ENCODE measurements at regions not wholly inside any gene's neighbourhood (a gene's known extent, or its start where the extent isn't known, plus 50 kb on each side); places are given as distances from the start of the nearest gene placed in this dataset.

- DNase-seq: no peak
Observed at GRCh38 chr10:110416776-110417711, 80.7 kb upstream of the DUSP5 start.

GRCh38 chr10:110418218-110418617 is 79.5 kb upstream of the DUSP5 start:
- no peak for DNase-seq

GRCh38 chr10:110419265-110419664 is 78.4 kb upstream of the DUSP5 start:
- no peak for DNase-seq

GRCh38 chr10:110420401-110421193 is 77.1 kb upstream of the DUSP5 start:
- no peak for DNase-seq

GRCh38 chr10:110421512-110422138 is 76.1 kb upstream of the DUSP5 start:
- no peak for DNase-seq

- no peak for DNase-seq
Observed at GRCh38 chr10:110422548-110422947, 75.2 kb upstream of the DUSP5 start.

- no peak for DNase-seq
Observed at GRCh38 chr10:110423650-110424049, 74.1 kb upstream of the DUSP5 start.

GRCh38 chr10:110425684-110426293 is 71.9 kb upstream of the DUSP5 start:
- DNase-seq: no peak

- no peak for DNase-seq
Observed at GRCh38 chr10:110426294-110427181, 71.2 kb upstream of the DUSP5 start.

- no peak for DNase-seq
Observed at GRCh38 chr10:110429301-110429700, 68.4 kb upstream of the DUSP5 start.

GRCh38 chr10:110430340-110431273 is 67.1 kb upstream of the DUSP5 start:
- no peak for DNase-seq

GRCh38 chr10:110431659-110432058 is 66.0 kb upstream of the DUSP5 start:
- no peak for DNase-seq

- DNase-seq: no peak
Observed at GRCh38 chr10:110432084-110432483, 65.6 kb upstream of the DUSP5 start.

- no peak for DNase-seq
Observed at GRCh38 chr10:110432814-110433565, 64.7 kb upstream of the DUSP5 start.

- DNase-seq: no peak
Observed at GRCh38 chr10:110433740-110434139, 64.0 kb upstream of the DUSP5 start.

- no peak for DNase-seq
Observed at GRCh38 chr10:110434489-110435096, 63.1 kb upstream of the DUSP5 start.

- no peak for DNase-seq
Observed at GRCh38 chr10:110436554-110437350, 61.0 kb upstream of the DUSP5 start.

GRCh38 chr10:110437351-110437605 is 60.4 kb upstream of the DUSP5 start:
- no peak for DNase-seq

- no peak for DNase-seq
Observed at GRCh38 chr10:110437761-110438341, 59.9 kb upstream of the DUSP5 start.
